Mammary epithelial cell (primary cell): ENCODE measurements at regions not wholly inside any gene's neighbourhood (a gene's known extent, or its start where the extent isn't known, plus 50 kb on each side); places are given as distances from the start of the nearest gene placed in this dataset.

Experiments
- EZH2 ChIP-seq: IDR thresholded peaks from 2 replicates; pipeline ENCODE4 v1.6.1; 2012; ENCODE audit warnings: low read length, inconsistent platforms, borderline replicate concordance
- TF ChIP-seq, protein P1 (sequence below), 2 donors: IDR thresholded peaks in 1 of 2; conservative IDR thresholded peaks in 1 of 2; 2 replicates each; pipeline ENCODE4 v1.5.1; 2011 to 2012; ENCODE audit warnings: inconsistent platforms in 2 of 2, low read length in 2 of 2, mild to moderate bottlenecking in 2 of 2, control low read depth in 1 of 2, low read depth in 1 of 2; ENCODE audit not compliant: insufficient read depth in 1 of 2; ENCODE audit errors: extremely low read depth in 1 of 2

DNA sequence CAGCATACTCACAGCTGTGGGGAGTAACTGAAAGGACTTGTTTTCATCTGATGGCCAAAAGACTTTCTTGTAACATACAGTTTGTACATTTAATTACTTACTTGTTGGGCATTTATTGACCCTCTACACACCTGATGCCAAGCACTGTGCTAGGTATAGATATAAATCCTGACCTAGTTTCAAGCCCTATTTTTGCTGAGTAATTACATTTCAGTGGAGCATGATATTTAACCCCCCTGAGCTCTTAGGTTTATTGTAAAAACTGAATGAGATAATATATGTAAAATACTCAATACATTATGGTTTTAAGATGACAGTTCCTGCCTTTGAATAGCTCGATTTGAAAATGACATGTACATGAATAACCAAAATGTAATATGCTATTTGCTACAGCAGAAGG is 68.1 kb upstream of the SLC12A2 start:
- TF ChIP-seq EZH2: no peak
- TF ChIP-seq, protein P1, sequence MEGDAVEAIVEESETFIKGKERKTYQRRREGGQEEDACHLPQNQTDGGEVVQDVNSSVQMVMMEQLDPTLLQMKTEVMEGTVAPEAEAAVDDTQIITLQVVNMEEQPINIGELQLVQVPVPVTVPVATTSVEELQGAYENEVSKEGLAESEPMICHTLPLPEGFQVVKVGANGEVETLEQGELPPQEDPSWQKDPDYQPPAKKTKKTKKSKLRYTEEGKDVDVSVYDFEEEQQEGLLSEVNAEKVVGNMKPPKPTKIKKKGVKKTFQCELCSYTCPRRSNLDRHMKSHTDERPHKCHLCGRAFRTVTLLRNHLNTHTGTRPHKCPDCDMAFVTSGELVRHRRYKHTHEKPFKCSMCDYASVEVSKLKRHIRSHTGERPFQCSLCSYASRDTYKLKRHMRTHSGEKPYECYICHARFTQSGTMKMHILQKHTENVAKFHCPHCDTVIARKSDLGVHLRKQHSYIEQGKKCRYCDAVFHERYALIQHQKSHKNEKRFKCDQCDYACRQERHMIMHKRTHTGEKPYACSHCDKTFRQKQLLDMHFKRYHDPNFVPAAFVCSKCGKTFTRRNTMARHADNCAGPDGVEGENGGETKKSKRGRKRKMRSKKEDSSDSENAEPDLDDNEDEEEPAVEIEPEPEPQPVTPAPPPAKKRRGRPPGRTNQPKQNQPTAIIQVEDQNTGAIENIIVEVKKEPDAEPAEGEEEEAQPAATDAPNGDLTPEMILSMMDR (conservative IDR thresholded peaks at IDR 0.05 in 1 of 2, IDR thresholded peaks at IDR 0.05 in 1 of 2; ENCODE audit: extremely low read depth in 1 of 2, insufficient read depth in 1 of 2, low read depth in 1 of 2, low read length in 2 of 2): no peak
